Fibroblast of skin of right quadriceps (primary cell): ENCODE measurements at regions not wholly inside any gene's neighbourhood (a gene's known extent, or its start where the extent isn't known, plus 50 kb on each side); places are given as distances from the start of the nearest gene placed in this dataset.
"Not testable (repeated sequence)": the region's sequence is repeated elsewhere in the genome, so short reads cannot be mapped to it uniquely, and the experiment has no call there.

ENCODE experiments used
- DNase-seq: peaks from one replicate; pipeline ENCODE4 v3.0.0-alpha.2; 2013

GRCh38 chr15:88995449-88995848, 82.3 kb upstream of the MFGE8 start:
- DNase-seq: peak; percentile 30

DNA sequence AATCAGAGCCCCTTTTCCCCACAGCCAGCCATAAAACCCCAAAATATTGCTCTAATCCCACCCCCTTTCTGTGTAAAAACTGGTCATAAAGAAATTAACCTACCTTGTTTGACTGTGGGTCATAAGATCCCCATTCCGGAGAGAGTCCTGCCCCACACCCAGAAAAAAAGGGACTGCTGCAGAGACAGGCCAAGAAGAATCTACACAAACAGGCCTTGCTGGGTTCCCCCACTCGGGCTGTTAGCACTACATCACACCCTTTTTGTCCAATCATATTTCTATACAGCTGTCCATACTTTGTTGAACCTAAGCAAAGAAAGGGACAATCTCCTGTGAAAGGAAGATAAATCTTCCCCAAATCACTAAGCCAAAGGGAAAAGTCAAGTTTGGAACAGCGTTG, 84.4 kb upstream of the MFGE8 start:
- no peak for DNase-seq

GRCh38 chr15:88998980-88999713, 86.0 kb upstream of the MFGE8 start:
- DNase-seq: no peak

- DNase-seq: not testable (repeated sequence)
These were observed 86.5 kb upstream of the ABHD2 start for GRCh38 chr15:89001708-89002275.

GRCh38 chr15:89002281-89002761, 85.9 kb upstream of the ABHD2 start:
- DNase-seq: peak; percentile 39

GRCh38 chr15:89002830-89003229, 85.4 kb upstream of the ABHD2 start:
- no peak for DNase-seq

DNA sequence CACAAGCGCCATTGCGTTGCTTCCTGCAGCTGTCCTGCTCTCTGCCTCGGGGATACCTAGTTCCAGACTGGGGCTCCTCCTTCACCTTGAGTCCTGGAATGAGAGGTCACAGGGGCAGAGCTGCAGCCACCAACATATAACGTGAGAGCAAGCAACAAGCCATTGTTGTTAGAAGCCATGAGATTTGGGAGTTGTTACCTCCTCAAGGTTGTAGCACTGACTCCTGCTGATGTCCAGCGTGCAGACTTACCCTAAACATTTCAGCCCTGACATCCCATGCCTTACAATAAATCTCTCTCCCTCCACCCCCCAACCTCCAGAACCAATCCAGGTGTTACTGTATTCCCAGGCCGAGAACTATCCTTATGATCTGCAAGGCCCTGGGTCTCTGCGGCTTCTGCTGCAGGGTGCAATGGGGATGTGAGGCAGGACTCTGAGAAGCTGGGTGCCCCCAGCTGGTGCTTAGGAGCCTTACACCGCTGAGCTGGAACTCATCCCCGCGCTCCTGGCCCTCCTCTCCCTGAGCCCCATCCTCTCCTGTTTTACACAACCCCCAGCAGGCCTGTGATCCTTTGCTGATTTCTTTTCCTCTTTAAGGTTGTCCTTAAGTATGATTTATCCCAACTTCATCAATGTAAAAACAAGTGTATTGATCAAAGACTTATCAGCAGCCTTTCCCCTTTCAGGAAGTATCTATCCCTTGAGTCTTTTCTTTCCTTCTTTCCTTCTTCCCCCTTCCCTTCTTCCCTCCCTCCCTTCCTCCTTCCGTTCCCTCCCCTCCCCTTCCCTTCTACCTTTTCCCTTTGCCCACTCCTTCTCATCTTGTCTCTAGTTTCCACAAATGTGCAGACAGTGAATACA, 84.2 kb upstream of the ABHD2 start:
- DNase-seq: peak; percentile 59

DNA sequence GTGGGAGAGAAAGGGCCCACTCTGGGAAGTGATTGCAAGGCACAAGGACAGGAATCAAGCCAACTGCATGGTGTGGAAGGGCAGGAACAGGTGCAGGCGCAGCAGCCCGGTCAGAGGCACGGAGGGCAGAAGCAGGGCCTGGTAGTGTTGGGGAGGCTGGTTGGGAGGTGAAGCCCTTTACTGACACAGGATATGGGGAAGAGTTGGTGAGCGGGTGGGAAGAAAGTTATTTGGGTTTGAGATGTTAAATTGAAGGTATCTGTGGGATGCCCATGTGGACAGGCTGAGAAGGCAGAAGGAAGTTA, 83.6 kb upstream of the ABHD2 start:
- DNase-seq: no peak

DNA sequence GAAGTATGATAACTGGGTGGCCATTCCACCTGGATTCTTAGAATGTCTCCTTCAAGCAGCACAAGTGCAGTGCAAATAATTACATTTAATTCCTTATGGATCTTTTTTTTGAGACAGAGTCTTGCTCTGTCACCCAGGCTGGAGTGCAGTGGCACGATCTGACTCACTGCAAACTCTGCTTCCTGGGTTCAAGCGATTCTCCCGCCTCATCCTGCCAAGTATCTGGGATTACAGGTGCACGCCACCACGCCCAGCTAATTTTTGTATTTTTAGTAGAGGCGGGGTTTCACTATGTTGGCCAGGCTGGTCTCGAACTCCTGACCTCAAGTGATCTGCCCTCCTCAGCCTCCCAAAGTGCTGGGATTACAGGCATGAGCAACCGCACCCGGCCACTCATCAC, 80.7 kb upstream of the ABHD2 start:
- DNase-seq: not testable (repeated sequence)

GRCh38 chr15:89007989-89008388, 80.3 kb upstream of the ABHD2 start:
- no peak for DNase-seq

- DNase-seq: no peak
These were observed 79.2 kb upstream of the ABHD2 start for GRCh38 chr15:89009080-89009479.

- no peak for DNase-seq
These were observed 72.7 kb upstream of the ABHD2 start for GRCh38 chr15:89015412-89016097.

DNA sequence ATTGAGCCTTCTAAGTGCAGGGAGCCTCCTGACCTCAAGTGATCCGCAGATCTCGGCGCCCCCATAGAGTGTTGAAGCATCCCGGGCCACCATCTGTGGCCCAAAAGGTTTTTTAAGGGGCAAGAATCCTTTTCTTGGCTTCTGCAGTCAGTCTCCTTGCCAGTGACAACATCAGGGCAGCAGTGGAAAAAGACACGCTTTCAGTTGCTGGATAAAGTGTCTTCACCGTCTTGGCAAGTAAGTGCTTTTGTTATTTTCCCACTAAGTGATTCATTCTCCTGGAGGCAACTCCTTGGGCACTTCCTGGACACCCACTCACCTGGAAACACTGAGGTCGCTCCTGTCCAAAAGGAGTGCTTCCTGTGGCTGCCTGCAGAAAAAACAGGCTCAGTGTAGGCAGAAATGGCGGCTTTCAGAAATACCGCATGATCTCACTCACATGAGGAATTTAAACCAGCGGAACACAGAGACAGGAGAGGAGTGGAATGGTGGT, 71.7 kb upstream of the ABHD2 start:
- DNase-seq: no peak

DNA sequence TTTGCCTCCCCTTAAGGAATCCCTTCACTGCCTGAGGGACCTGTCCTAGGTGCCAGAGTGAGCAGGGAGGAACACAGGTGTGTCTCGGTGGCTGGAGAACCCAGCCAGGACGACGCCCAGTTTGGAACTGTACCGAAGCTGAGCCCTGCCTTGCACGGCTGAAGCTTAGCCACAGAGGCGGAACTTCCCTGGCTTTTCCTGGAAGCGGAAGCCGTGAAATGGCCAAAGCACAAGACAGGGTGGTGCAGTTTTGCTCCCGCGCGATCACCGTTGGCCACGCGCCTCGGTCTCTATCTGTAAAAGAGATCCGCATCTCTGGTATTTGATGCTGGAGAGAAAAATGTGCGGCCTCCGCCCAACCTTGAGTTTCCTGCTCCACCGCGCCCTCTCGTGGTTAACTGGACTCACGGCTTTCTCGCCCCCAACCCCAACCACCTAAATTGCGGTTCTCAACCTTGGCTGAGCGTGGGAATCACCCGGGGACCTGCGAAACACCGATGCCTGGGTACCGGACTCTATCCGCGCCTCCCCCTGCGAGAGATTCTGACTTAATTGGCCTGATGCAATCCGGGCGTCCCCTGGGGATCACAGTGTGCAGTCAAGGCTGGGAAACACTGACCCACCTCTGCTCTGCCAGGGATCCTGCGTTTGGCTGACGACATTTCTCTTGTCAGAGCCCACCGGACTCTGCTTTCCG, 70.7 kb upstream of the ABHD2 start:
- peak; percentile 79 for DNase-seq

DNA sequence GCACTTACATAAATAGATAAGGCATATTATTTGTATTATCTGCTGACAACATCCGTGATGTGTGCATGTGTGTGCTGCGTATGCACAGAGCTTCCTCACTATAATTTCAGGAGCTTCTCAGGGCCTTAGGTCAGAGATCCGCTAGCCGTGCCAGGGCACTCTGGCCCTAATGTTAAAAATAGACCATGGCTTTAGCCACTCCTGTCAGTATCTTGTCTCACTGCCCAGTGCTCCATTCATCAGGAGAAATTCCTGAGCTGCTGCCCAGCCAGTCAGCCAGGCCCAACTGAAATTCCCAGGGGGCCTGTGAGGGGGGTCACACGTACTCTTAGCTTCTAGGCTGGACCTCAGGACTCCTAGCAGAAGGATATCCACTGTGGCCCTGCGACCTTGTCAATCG, 70.0 kb upstream of the ABHD2 start:
- peak; percentile 48 for DNase-seq

DNA sequence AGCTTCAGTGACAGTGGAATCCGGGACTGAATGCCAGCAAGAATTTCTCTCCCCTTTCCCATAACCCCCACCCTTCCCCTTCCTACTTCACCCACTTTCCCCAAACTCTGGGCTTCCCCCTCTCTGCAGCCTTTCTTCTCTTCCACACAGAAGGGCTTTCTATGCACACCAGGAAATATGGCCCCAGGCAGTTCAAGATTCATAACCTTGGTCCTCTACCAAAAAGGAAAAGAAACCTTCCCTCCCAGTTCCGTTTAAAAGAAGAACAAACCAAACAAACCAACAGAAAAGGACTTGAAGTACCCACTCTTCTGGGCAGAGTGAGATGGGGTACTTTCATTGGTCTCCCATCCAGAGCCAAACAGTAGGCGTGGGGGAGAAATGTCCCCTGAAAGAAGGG, 68.8 kb upstream of the ABHD2 start:
- no peak for DNase-seq

DNA sequence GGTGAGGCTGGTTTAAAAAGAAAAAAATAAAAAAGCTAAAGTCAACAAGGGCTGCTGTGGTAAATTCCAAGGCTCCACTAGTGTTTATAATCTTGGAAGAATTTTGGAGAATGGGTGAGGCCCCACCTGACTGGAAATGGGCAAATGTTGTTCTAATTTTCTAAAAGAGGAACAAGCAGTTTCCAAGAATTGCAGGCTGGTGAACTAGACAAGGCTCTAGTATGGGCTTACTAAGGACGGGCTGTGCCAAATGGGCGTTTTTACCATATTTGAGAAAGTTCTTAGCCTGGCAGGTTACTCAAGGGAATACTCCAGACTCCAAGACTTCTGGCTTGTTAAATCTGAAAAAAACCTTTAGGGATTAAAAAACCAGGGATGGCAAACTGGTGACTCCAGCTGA, 67.0 kb upstream of the ABHD2 start:
- DNase-seq: peak; percentile 24

DNA sequence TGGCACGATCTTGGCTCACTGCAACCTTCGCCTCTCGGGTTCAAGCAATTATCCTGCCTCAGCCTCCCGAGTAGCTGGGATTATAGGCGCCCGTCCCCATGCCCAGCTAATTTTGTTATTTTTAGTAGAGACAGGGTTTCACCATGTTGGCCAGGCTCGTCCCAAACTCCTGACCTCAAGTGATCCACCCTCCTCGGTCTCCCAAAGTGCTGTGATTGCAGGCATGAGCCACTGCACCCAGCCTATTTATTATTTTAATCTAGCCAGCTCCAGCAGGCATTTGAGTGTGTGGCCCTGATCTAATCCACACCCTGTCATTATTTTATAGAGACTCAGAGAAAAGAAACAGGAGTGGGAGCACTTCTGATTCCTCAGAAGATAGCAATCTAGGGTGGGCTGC, 66.4 kb upstream of the ABHD2 start:
- DNase-seq: not testable (repeated sequence)

DNA sequence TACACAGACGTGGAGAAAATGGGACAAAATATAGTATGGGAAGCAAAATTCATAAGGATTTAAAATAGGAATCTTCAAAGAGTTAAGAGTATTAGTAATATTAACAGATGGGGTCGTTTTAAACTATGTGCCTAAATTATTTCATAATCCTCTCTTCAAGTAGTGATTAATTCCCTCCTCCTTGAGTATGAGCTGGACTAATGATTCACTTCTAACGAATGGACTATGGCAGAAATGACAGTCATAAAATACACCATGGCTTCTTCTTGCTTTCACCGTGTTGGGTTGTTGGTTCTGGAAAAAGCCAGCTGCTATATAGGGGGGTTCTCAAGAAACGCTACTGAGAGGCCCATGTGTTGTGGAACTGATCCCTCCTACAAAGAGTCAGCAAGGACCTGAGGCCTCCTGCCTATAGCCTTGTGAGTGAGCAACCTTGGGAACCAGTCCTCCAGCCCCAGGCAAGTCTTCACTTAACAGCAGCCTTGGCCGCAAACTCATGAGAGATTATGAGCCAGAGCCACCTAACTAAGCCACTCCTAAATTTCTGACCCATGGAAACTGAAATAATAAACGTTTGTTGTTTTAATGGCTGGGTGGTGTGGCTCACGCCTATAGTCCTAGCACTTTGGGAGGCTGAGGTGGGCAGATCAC, 64.8 kb upstream of the ABHD2 start:
- peak; percentile 37 for DNase-seq

DNA sequence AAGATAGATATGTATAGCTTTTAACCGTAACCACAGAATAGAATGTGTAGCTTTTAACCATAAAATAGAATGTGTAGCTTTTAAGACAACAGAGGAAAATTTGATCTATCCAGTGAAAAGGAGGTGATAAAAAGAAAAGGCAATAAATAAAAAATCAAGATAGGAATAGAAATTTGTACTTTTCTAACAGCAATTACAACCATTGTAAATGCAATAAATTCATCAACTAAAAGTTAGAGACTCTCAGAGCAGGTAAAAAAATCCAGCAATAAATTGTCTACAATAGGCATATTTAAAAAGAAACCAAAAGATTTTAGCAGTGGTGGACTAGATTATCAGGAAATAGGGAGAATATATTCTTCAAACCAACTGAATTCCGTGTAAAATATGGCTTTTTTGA, 63.8 kb upstream of the ABHD2 start:
- no peak for DNase-seq

DNA sequence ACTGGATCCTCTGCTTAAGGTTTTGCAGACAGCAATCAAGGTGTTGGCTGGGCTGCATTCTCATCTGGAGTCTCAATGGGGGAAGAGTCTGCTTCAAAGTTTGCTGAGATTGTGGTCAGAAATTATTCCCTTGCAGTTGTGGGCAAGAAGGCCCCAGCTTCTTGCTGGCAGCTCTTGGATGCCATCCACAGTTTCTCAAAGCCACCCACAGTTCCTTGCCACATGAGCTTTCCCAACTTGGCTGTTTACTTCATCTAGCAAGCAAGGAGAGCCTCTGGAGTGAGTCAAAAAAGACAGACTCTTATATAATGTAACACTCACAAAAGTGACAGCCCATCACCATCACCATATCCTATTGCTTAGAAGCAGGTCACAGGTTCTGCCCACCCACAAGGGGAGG, 62.1 kb upstream of the ABHD2 start:
- no peak for DNase-seq

- no peak for DNase-seq
These were observed 60.2 kb upstream of the ABHD2 start for GRCh38 chr15:89028036-89028435.
